DOHH2 (cell line): ENCODE measurements at regions not wholly inside any gene's neighbourhood (a gene's known extent, or its start where the extent isn't known, plus 50 kb on each side); places are given as distances from the start of the nearest gene placed in this dataset.

Experiments
- H3F3A ChIP-seq: fragments of 200-600 bp; sonication (generic), shearing (Covaris generic); 2 replicates; pipeline ENCODE4 v1.6.0; 2016; ENCODE audit warnings: antibody characterized with exemption, mild to moderate bottlenecking; ENCODE audit not compliant: control insufficient read depth, insufficient read depth
- H3K27ac ChIP-seq: fragments of 200-600 bp; sonication (generic); 2 replicates; pipeline ENCODE4 v1.5.1; 2014; ENCODE audit warnings: low read depth, mild to moderate bottlenecking, low read length, moderate library complexity
- H3K27me3 ChIP-seq: fragments of 200-600 bp; sonication (generic); 2 replicates; pipeline ENCODE4 v1.6.1; 2014; ENCODE audit warnings: mild to moderate bottlenecking, low read length, mixed read lengths; ENCODE audit not compliant: control insufficient read depth
- H3K36me3 ChIP-seq: fragments of 200-600 bp; sonication (generic); 2 replicates; pipeline ENCODE4 v1.6.1; 2014; ENCODE audit warnings: mild to moderate bottlenecking, low read length, moderate library complexity, mixed read lengths; ENCODE audit not compliant: control insufficient read depth
- H3K4me1 ChIP-seq: fragments of 200-600 bp; sonication (generic); 2 replicates; pipeline ENCODE4 v1.6.1; 2014; ENCODE audit warnings: mild to moderate bottlenecking, low read length, mixed read lengths; ENCODE audit not compliant: control insufficient read depth
- H3K4me2 ChIP-seq: fragments of 200-600 bp; sonication (generic); 2 replicates; pipeline ENCODE4 v1.6.0; 2014; ENCODE audit warnings: mild to moderate bottlenecking, low read length, moderate library complexity
- H3K4me3 ChIP-seq: fragments of 200-600 bp; sonication (generic); 2 replicates; pipeline ENCODE4 v1.5.1; 2014; ENCODE audit warnings: mild to moderate bottlenecking, low read length, mixed read lengths
- H3K79me2 ChIP-seq: fragments of 200-600 bp; sonication (generic); 2 replicates; pipeline ENCODE4 v1.6.1; 2014; ENCODE audit warnings: mild to moderate bottlenecking, low read length, mixed read lengths; ENCODE audit not compliant: control insufficient read depth
- H3K9me2 ChIP-seq: fragments of 200-600 bp; sonication (generic); replicated peaks from 2 replicates; pipeline ENCODE4 v1.6.1; 2014; ENCODE audit warnings: mild to moderate bottlenecking, low read length, mixed read lengths; ENCODE audit not compliant: control insufficient read depth
- H3K9me3 ChIP-seq: fragments of 200-600 bp; sonication (generic); 2 replicates; pipeline ENCODE4 v1.6.1; 2014; ENCODE audit warnings: antibody characterized with exemption, low read length, mixed read lengths; ENCODE audit not compliant: control insufficient read depth, insufficient read depth
- H4K20me1 ChIP-seq: fragments of 200-600 bp; sonication (generic); 2 replicates; pipeline ENCODE4 v1.6.0; 2014; ENCODE audit warnings: low read depth, mild to moderate bottlenecking, antibody characterized with exemption, low read length, moderate library complexity; ENCODE audit not compliant: control insufficient read depth, insufficient read depth
- EZH2phosphoT487 ChIP-seq: fragments of 200-600 bp; sonication (generic); IDR thresholded peaks from 2 replicates; pipeline ENCODE4 v1.6.1; 2017; ENCODE audit warnings: borderline replicate concordance, mild to moderate bottlenecking, antibody characterized with exemption, low read length, moderate library complexity, mixed read lengths
- TF ChIP-seq, protein P1 (sequence below): fragments of 200-600 bp; sonication (generic); IDR thresholded peaks from one replicate; pipeline ENCODE4 v1.5.1; 2014; ENCODE audit warnings: antibody characterized with exemption, mild to moderate bottlenecking, low read depth, low read length; ENCODE audit not compliant: poor library complexity, severe bottlenecking

DNA sequence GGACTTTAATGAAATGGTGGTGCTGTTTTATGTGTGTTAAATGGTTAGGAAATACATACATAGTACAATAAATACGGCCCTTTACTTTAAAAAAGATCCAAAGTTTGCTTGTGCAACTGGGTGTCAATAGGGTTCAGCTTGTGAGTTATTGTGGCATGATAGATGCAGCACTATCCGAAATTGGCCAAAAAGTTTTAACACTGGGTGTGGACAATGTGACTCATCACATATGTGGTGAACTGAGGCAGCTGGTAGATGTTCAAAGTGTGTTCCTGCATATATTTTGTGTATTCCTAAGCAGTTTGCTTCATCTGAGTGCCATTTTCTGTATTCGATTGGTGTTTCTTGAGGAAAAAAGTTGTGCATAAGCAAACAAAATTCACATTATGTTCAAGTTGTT lies 473.1 kb downstream of the KIF20B start:
- Histone ChIP-seq H3K4me2 (no peak overlapping the region), H3K27me3 (no peaks in the 10 kb centered on the region), H3K9me2 (no peaks in the 10 kb centered on the region), H3K9me3 (no peaks in the 10 kb centered on the region), H3K27ac (no peak overlapping the region), H4K20me1 (no peaks in the 10 kb centered on the region), H3K36me3 (no peaks in the 10 kb centered on the region), H3K4me3 (no peak overlapping the region), H3K79me2 (no peaks in the 10 kb centered on the region), H3F3A (no peaks in the 10 kb centered on the region), H3K4me1 (no peaks in the 10 kb centered on the region)
- no peak for TF ChIP-seq EZH2phosphoT487
- TF ChIP-seq, protein P1, sequence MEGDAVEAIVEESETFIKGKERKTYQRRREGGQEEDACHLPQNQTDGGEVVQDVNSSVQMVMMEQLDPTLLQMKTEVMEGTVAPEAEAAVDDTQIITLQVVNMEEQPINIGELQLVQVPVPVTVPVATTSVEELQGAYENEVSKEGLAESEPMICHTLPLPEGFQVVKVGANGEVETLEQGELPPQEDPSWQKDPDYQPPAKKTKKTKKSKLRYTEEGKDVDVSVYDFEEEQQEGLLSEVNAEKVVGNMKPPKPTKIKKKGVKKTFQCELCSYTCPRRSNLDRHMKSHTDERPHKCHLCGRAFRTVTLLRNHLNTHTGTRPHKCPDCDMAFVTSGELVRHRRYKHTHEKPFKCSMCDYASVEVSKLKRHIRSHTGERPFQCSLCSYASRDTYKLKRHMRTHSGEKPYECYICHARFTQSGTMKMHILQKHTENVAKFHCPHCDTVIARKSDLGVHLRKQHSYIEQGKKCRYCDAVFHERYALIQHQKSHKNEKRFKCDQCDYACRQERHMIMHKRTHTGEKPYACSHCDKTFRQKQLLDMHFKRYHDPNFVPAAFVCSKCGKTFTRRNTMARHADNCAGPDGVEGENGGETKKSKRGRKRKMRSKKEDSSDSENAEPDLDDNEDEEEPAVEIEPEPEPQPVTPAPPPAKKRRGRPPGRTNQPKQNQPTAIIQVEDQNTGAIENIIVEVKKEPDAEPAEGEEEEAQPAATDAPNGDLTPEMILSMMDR: no peak

DNA sequence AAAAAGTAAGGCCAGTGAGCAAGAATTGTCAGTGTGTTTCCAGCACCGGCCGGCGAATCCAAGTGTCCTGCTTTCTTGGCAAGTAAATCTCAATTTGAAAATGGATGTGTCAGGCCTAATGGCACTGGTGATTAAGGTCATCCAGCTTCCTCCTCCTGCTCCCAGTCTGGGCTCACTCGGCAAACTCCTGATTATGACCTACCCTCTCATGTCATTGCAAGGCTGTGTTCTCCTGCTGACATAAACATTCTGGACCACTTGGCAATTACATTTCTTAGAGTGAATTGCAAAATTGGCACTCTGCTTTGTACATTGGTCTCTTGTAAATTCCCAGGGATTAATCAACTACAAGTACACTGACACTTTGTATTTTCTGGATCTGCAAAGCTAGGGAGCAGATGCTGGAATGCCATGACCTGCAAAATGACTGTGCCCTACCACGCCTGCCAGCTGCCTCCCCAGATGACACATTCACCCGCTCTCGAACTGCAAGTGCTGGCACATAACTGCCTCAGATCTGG lies 473.8 kb downstream of the KIF20B start:
- H3K9me2 ChIP-seq: no peaks in the 10 kb centered on the region
- no peaks in the 10 kb centered on the region for H3F3A ChIP-seq
- no peaks in the 10 kb centered on the region for H4K20me1 ChIP-seq
- no peaks in the 10 kb centered on the region for H3K27me3 ChIP-seq
- TF ChIP-seq, protein P1: no peak
- TF ChIP-seq EZH2phosphoT487: no peak
- H3K9me3 ChIP-seq: no peaks in the 10 kb centered on the region
- no peaks in the 10 kb centered on the region for H3K36me3 ChIP-seq
- no peak overlapping the region for H3K27ac ChIP-seq
- no peaks in the 10 kb centered on the region for H3K79me2 ChIP-seq
- no peak overlapping the region for H3K4me2 ChIP-seq
- H3K4me1 ChIP-seq: no peaks in the 10 kb centered on the region
- H3K4me3 ChIP-seq: no peak overlapping the region

DNA sequence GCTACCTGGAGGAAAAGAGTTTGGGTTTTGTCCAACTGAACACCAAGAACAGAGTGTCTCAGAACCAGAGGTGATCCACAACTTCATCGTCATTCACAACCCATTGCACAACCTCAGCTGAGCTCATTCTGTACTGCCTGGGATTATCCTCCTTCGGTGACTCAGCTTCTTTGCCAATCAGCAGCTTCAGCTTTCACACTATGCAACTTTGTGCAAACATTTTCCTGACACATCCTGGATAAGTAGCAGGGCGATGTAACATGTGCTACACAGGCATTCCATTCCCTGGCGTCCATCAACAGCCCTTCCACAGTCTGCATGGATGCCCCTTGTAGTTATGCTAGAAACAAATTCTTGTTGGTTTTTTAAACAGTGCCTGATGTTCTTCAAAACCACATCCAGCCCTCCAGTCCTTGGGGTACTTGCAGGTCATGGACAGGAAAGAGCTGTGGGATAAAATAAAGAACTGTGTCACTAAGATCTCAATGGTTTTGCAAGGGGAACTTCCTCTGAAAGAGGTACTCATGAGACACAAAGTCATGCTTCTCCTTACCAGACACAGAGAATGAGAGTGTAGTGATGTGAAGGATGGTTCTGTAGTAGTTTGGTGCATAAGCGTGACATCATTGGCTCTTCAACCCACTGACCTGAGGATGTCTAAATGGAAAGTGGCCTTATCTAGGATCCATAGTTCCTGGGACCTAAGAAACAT lies 478.5 kb downstream of the KIF20B start:
- Histone ChIP-seq H3K36me3 (no peaks in the 10 kb centered on the region), H3K27me3 (no peaks in the 10 kb centered on the region), H3K4me1 (no peaks in the 10 kb centered on the region), H4K20me1 (no peaks in the 10 kb centered on the region), H3K9me2 (no peaks in the 10 kb centered on the region), H3K4me2 (no peak overlapping the region), H3K9me3 (no peaks in the 10 kb centered on the region), H3F3A (no peaks in the 10 kb centered on the region), H3K4me3 (no peak overlapping the region), H3K79me2 (no peaks in the 10 kb centered on the region), H3K27ac (no peak overlapping the region)
- TF ChIP-seq EZH2phosphoT487: no peak
- TF ChIP-seq, protein P1: no peak
